ENCODE measurements at regions not wholly inside any gene's neighbourhood (a gene's known extent, or its start where the extent isn't known, plus 50 kb on each side); places are given as distances from the start of the nearest gene placed in this dataset.

DNA sequence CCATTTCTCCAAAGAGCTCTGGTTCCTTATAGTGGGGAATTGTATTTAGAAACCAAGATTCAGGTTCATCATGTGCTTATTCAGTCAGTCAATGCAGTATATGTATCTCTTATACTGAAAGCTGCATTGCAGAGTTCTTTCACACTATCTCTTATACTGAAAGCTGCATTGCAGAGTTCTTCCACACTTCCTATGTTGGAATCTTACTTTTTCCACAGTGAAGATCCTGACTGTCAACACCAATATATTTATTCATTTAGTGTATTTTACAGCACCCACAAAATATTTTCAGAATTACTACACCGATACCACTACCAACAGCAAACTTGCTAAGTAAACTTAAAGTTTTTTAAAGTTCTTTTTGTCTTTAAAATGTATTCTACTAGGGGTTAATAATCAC lies 349.3 kb upstream of the MMS22L start:
- Histone ChIP-seq H3K27me3 (ENCODE audit: control insufficient read depth, insufficient read depth, low read length, poor library complexity, severe bottlenecking) (no peaks in the 10 kb centered on the region), H3K9me3 (ENCODE audit: control insufficient read depth, low read length) (no peaks in the 10 kb centered on the region), H3K27ac (ENCODE audit: insufficient read depth, low read depth, low read length, poor library complexity, severe bottlenecking) (no peak overlapping the region), H3K4me3 (ENCODE audit: insufficient read depth, low read depth, low read length) (no peak overlapping the region), H3K4me1 (ENCODE audit: control insufficient read depth, insufficient read depth, low read length) (no peaks in the 10 kb centered on the region), H3K36me3 (ENCODE audit: control insufficient read depth, insufficient read depth, low read length) (no peaks in the 10 kb centered on the region)
- 100% methylated on average over 1 of the region's 1 CpG; no CpG with 5 or more reads in 1 of the 2 experiments for WGBS, 2 experiments

DNA sequence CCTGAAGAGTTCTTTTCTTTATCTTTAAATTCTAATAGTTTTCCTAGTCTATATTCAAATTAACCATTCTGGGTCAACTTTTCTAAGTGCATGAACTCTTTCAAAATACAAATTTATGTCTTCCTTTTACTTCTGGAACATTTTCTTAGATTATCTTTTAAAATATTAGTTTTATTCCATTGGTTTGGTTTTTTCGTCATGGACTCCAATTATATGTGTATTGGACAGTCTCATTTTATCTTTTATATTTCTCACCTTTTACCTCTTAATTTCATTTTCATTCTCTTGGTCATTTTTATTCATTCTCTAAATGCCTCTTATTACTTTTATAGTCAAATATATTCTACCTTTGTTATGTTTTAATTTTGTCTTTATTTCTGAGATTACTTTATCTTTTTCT lies 356.7 kb upstream of the MMS22L start:
- WGBS, 2 experiments: no CpG with 5 or more reads among the region's 1 CpG
- H3K4me3 ChIP-seq (ENCODE audit: insufficient read depth, low read depth, low read length): no peak overlapping the region
- H3K27ac ChIP-seq (ENCODE audit: insufficient read depth, low read depth, low read length, poor library complexity, severe bottlenecking): no peak overlapping the region
- H3K9me3 ChIP-seq (ENCODE audit: control insufficient read depth, low read length): no peaks in the 10 kb centered on the region
- H3K4me1 ChIP-seq (ENCODE audit: control insufficient read depth, insufficient read depth, low read length): no peaks in the 10 kb centered on the region
- no peaks in the 10 kb centered on the region for H3K27me3 ChIP-seq (ENCODE audit: control insufficient read depth, insufficient read depth, low read length, poor library complexity, severe bottlenecking)
- no peaks in the 10 kb centered on the region for H3K36me3 ChIP-seq (ENCODE audit: control insufficient read depth, insufficient read depth, low read length)

DNA sequence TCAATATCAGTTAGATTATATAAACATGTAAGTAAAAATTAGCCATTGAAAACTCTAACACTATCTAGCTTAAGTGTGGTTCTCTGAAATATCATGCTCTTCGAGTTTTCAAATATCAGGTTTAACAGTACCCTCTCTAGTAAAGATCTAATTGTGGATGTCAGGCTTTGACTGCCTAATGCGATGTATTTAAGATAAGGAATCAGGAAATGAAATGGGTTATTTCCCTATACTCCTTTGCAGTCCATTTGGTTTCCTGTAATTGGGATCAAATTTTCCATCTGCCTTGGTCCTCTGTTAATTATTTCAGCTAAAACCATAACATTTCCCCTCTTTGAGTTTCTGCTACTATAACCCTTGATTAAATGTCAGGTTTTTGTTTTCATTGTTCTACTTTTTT lies 361.3 kb upstream of the MMS22L start:
- Histone ChIP-seq H3K27ac (ENCODE audit: insufficient read depth, low read depth, low read length, poor library complexity, severe bottlenecking) (no peak overlapping the region), H3K9me3 (ENCODE audit: control insufficient read depth, low read length) (no peaks in the 10 kb centered on the region), H3K4me3 (ENCODE audit: insufficient read depth, low read depth, low read length) (no peak overlapping the region), H3K27me3 (ENCODE audit: control insufficient read depth, insufficient read depth, low read length, poor library complexity, severe bottlenecking) (no peaks in the 10 kb centered on the region), H3K4me1 (ENCODE audit: control insufficient read depth, insufficient read depth, low read length) (no peaks in the 10 kb centered on the region), H3K36me3 (ENCODE audit: control insufficient read depth, insufficient read depth, low read length) (no peaks in the 10 kb centered on the region)
- WGBS, 2 experiments: 91 to 100% methylated on average over 1 to 2 of the region's 2 CpGs

- Histone ChIP-seq H3K36me3 (ENCODE audit: control insufficient read depth, insufficient read depth, low read length) (no peaks in the 10 kb centered on the region), H3K4me3 (ENCODE audit: insufficient read depth, low read depth, low read length) (no peak overlapping the region), H3K27me3 (ENCODE audit: control insufficient read depth, insufficient read depth, low read length, poor library complexity, severe bottlenecking) (no peaks in the 10 kb centered on the region), H3K9me3 (ENCODE audit: control insufficient read depth, low read length) (no peaks in the 10 kb centered on the region), H3K27ac (ENCODE audit: insufficient read depth, low read depth, low read length, poor library complexity, severe bottlenecking) (no peak overlapping the region), H3K4me1 (ENCODE audit: control insufficient read depth, insufficient read depth, low read length) (no peaks in the 10 kb centered on the region)
- WGBS, 2 experiments: 84 to 100% methylated on average over 2 of the region's 2 CpGs
These were observed 362.7 kb upstream of the MMS22L start for GRCh38 chr6:97645757-97646156.

DNA sequence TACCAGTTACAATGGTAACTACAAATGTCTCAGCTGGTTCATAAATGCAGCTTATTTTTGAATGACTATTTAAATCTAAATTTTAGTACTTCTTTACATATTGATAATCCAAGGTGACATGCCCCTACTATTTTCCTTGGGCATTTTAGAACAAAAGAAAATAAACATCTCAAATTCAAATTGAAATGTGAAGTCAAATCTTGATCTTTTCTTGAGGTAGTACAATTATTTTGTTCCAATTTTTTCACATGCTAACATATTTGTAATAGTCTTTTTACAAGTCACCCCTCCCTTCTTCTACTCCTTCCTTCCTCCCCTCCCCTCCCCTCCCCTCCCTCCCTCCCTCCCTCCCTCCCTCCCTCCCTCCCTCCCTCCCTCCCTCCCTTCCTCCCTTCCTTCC lies 370.1 kb upstream of the MMS22L start:
- H3K36me3 ChIP-seq (ENCODE audit: control insufficient read depth, insufficient read depth, low read length): no peaks in the 10 kb centered on the region
- H3K4me3 ChIP-seq (ENCODE audit: insufficient read depth, low read depth, low read length): no peak overlapping the region
- no peak overlapping the region for H3K27ac ChIP-seq (ENCODE audit: insufficient read depth, low read depth, low read length, poor library complexity, severe bottlenecking)
- H3K4me1 ChIP-seq (ENCODE audit: control insufficient read depth, insufficient read depth, low read length): peaks cover 26% of the 10 kb centered on the region
- H3K27me3 ChIP-seq (ENCODE audit: control insufficient read depth, insufficient read depth, low read length, poor library complexity, severe bottlenecking): no peaks in the 10 kb centered on the region
- H3K9me3 ChIP-seq (ENCODE audit: control insufficient read depth, low read length): no peaks in the 10 kb centered on the region

GRCh38 chr6:97653517-97653916 lies 370.5 kb upstream of the MMS22L start:
- Histone ChIP-seq H3K36me3 (ENCODE audit: control insufficient read depth, insufficient read depth, low read length) (no peaks in the 10 kb centered on the region), H3K27ac (ENCODE audit: insufficient read depth, low read depth, low read length, poor library complexity, severe bottlenecking) (no peak overlapping the region), H3K9me3 (ENCODE audit: control insufficient read depth, low read length) (no peaks in the 10 kb centered on the region), H3K4me1 (ENCODE audit: control insufficient read depth, insufficient read depth, low read length) (peaks cover 27% of the 10 kb centered on the region), H3K4me3 (ENCODE audit: insufficient read depth, low read depth, low read length) (no peak overlapping the region), H3K27me3 (ENCODE audit: control insufficient read depth, insufficient read depth, low read length, poor library complexity, severe bottlenecking) (no peaks in the 10 kb centered on the region)

GRCh38 chr6:97654674-97655073 lies 371.7 kb upstream of the MMS22L start:
- H3K27ac ChIP-seq (ENCODE audit: insufficient read depth, low read depth, low read length, poor library complexity, severe bottlenecking): no peak overlapping the region
- H3K4me1 ChIP-seq (ENCODE audit: control insufficient read depth, insufficient read depth, low read length): peaks cover 27% of the 10 kb centered on the region
- H3K27me3 ChIP-seq (ENCODE audit: control insufficient read depth, insufficient read depth, low read length, poor library complexity, severe bottlenecking): no peaks in the 10 kb centered on the region
- no peak overlapping the region for H3K4me3 ChIP-seq (ENCODE audit: insufficient read depth, low read depth, low read length)
- 96 to 97% methylated on average over 3 of the region's 3 CpGs for WGBS, 2 experiments
- no peaks in the 10 kb centered on the region for H3K9me3 ChIP-seq (ENCODE audit: control insufficient read depth, low read length)
- no peaks in the 10 kb centered on the region for H3K36me3 ChIP-seq (ENCODE audit: control insufficient read depth, insufficient read depth, low read length)

GRCh38 chr6:97656236-97656635 lies 373.2 kb upstream of the MMS22L start:
- no peaks in the 10 kb centered on the region for H3K9me3 ChIP-seq (ENCODE audit: control insufficient read depth, low read length)
- peak overlapping the region; percentile 84 for H3K27ac ChIP-seq (ENCODE audit: insufficient read depth, low read depth, low read length, poor library complexity, severe bottlenecking)
- H3K4me3 ChIP-seq (ENCODE audit: insufficient read depth, low read depth, low read length): no peak overlapping the region
- no peaks in the 10 kb centered on the region for H3K27me3 ChIP-seq (ENCODE audit: control insufficient read depth, insufficient read depth, low read length, poor library complexity, severe bottlenecking)
- peaks cover 27% of the 10 kb centered on the region for H3K4me1 ChIP-seq (ENCODE audit: control insufficient read depth, insufficient read depth, low read length)
- H3K36me3 ChIP-seq (ENCODE audit: control insufficient read depth, insufficient read depth, low read length): no peaks in the 10 kb centered on the region
- 4 to 12% methylated on average over 1 of the region's 1 CpG for WGBS, 2 experiments

DNA sequence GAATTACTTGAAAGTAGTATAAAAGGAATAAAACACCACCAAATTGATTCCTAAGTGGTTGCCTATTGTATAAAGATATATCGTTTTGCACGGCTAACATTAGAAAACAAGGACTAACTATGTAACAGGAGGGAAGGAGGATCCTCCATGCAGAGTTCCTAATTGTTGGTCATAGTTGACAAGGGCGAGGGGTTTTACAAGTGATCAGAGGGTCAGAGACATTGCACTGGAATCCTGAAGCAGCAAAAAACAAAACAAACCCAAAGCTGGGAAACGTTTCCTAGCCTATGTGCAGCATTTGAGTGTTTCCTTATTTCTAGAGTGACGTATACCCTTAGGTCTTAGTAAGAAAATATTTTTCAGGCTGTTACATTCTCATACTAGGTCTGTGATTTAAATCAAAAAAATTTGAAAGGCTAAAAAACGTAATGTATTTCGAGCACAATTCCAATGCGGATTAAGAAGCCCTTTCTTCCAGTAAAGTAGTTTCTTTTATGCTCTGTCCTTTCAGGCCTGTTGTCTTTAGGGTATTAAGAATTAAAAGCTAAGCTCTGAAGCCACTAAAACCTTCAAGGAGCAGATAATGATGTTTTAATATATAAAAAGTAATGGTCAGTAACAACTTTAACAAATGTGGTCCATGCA lies 373.8 kb upstream of the MMS22L start:
- WGBS, 2 experiments: 40 to 44% methylated on average over 7 to 8 of the region's 8 CpGs
- Histone ChIP-seq H3K4me3 (ENCODE audit: insufficient read depth, low read depth, low read length) (no peak overlapping the region), H3K27me3 (ENCODE audit: control insufficient read depth, insufficient read depth, low read length, poor library complexity, severe bottlenecking) (no peaks in the 10 kb centered on the region), H3K27ac (ENCODE audit: insufficient read depth, low read depth, low read length, poor library complexity, severe bottlenecking) (peak overlapping the region; percentile 84), H3K9me3 (ENCODE audit: control insufficient read depth, low read length) (no peaks in the 10 kb centered on the region), H3K4me1 (ENCODE audit: control insufficient read depth, insufficient read depth, low read length) (peaks cover 27% of the 10 kb centered on the region), H3K36me3 (ENCODE audit: control insufficient read depth, insufficient read depth, low read length) (no peaks in the 10 kb centered on the region)

GRCh38 chr6:97658090-97658489 lies 375.1 kb upstream of the MMS22L start:
- H3K4me1 ChIP-seq (ENCODE audit: control insufficient read depth, insufficient read depth, low read length): peaks cover 27% of the 10 kb centered on the region
- H3K4me3 ChIP-seq (ENCODE audit: insufficient read depth, low read depth, low read length): no peak overlapping the region
- H3K36me3 ChIP-seq (ENCODE audit: control insufficient read depth, insufficient read depth, low read length): no peaks in the 10 kb centered on the region
- no peak overlapping the region for H3K27ac ChIP-seq (ENCODE audit: insufficient read depth, low read depth, low read length, poor library complexity, severe bottlenecking)
- H3K9me3 ChIP-seq (ENCODE audit: control insufficient read depth, low read length): no peaks in the 10 kb centered on the region
- 100% methylated on average over 1 of the region's 2 CpGs for WGBS, 2 experiments
- no peaks in the 10 kb centered on the region for H3K27me3 ChIP-seq (ENCODE audit: control insufficient read depth, insufficient read depth, low read length, poor library complexity, severe bottlenecking)

DNA sequence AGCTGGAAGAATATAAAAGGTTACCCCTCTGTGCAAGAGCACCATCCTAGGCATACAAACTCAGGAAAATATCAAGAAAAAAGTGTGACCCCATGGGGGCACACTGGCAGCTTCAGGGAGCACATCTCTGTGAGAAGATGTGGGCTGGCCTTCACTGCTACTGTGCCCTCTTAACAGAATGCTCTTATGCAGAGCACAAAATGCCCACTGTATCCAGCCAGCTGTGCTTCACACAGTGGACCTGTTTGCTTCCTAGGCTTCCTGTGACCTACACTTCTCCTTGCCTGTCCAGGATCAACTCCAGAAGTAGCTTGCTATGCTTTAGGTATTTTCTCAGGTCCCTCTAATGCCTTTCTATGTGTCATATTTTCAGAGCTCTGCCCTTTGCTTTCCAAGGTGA lies 380.2 kb upstream of the MMS22L start:
- no peak overlapping the region for H3K4me3 ChIP-seq (ENCODE audit: insufficient read depth, low read depth, low read length)
- no peaks in the 10 kb centered on the region for H3K4me1 ChIP-seq (ENCODE audit: control insufficient read depth, insufficient read depth, low read length)
- H3K27ac ChIP-seq (ENCODE audit: insufficient read depth, low read depth, low read length, poor library complexity, severe bottlenecking): no peak overlapping the region
- no peaks in the 10 kb centered on the region for H3K36me3 ChIP-seq (ENCODE audit: control insufficient read depth, insufficient read depth, low read length)
- no peaks in the 10 kb centered on the region for H3K27me3 ChIP-seq (ENCODE audit: control insufficient read depth, insufficient read depth, low read length, poor library complexity, severe bottlenecking)
- no peaks in the 10 kb centered on the region for H3K9me3 ChIP-seq (ENCODE audit: control insufficient read depth, low read length)

Data from ectodermal cell (in vitro differentiated cells).